AML-193 (cell line): ENCODE measurements at regions not wholly inside any gene's neighbourhood (a gene's known extent, or its start where the extent isn't known, plus 50 kb on each side); places are given as distances from the start of the nearest gene placed in this dataset.

Experiments used
- DNase-seq, 2 experiments: peaks; one replicate each; lab custom pipeline; 2025; lab: John Stamatoyannopoulos, UW

- no peak for DNase-seq
Measured at GRCh38 chr3:44021651-44022594, 219.8 kb upstream of the TOPAZ1 start.

- no peak for DNase-seq
Measured at GRCh38 chr3:44023961-44024593, 217.6 kb upstream of the TOPAZ1 start.

GRCh38 chr3:44026220-44026865 is 215.3 kb upstream of the TOPAZ1 start:
- DNase-seq: no peak

- DNase-seq: no peak
Measured at GRCh38 chr3:44029100-44029499, 212.6 kb upstream of the TOPAZ1 start.

- no peak for DNase-seq
Measured at GRCh38 chr3:44030285-44030684, 211.4 kb upstream of the TOPAZ1 start.

GRCh38 chr3:44030687-44031305 is 210.9 kb upstream of the TOPAZ1 start:
- no peak for DNase-seq

- no peak for DNase-seq
Measured at GRCh38 chr3:44031387-44032380, 210.0 kb upstream of the TOPAZ1 start.

GRCh38 chr3:44032487-44032886 is 209.2 kb upstream of the TOPAZ1 start:
- no peak for DNase-seq

- DNase-seq: no peak
Measured at GRCh38 chr3:44033123-44033522, 208.6 kb upstream of the TOPAZ1 start.

GRCh38 chr3:44036850-44037249 is 204.8 kb upstream of the TOPAZ1 start:
- DNase-seq: no peak

GRCh38 chr3:44039006-44039405 is 202.7 kb upstream of the TOPAZ1 start:
- DNase-seq: no peak

- DNase-seq: no peak
Measured at GRCh38 chr3:44041726-44042125, 200.0 kb upstream of the TOPAZ1 start.

GRCh38 chr3:44042772-44043171 is 198.9 kb upstream of the TOPAZ1 start:
- no peak for DNase-seq

GRCh38 chr3:44045476-44046275 is 196.0 kb upstream of the TOPAZ1 start:
- peak; percentile 43 to 46 for DNase-seq

- no peak for DNase-seq
Measured at GRCh38 chr3:44047796-44048195, 193.9 kb upstream of the TOPAZ1 start.

GRCh38 chr3:44048196-44048924 is 193.3 kb upstream of the TOPAZ1 start:
- no peak for DNase-seq

- DNase-seq: no peak
Measured at GRCh38 chr3:44048949-44049348, 192.7 kb upstream of the TOPAZ1 start.

- no peak for DNase-seq
Measured at GRCh38 chr3:44050101-44050500, 191.6 kb upstream of the TOPAZ1 start.

GRCh38 chr3:44050867-44051266 is 190.8 kb upstream of the TOPAZ1 start:
- no peak for DNase-seq

GRCh38 chr3:44055951-44056350 is 185.7 kb upstream of the TOPAZ1 start:
- DNase-seq: no peak
